ENCODE measurements at regions not wholly inside any gene's neighbourhood (a gene's known extent, or its start where the extent isn't known, plus 50 kb on each side); places are given as distances from the start of the nearest gene placed in this dataset.

DNA sequence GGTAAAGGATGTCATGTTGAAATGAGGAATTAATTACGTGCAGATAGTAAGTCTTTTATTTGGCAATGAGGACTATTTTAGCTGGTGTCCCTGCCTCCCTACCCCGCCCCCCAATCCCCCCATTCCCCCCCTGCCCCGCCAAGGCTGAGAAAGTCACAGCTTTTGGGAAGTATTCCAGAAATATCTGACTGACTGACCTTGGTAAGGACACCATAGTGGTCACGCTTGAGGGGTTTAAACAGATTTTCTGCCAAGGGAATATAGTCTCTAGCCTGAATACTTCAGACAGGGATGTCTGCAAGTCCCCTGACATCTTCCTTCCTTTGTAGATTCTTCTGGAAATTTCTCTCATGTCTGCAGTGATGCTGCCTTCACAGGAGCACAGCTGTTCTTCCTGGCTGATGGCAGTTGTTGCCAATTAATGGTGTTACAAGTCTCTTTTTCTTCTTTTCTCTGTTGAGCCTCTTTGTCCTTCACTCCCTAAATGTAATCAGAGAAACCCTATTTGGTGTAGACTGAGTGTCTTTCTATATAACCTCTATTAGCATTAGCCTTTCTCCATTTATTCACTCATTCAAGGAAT lies 53.7 kb upstream of the MGAT5 start:
- Histone ChIP-seq H3K9me3 (ENCODE audit: control insufficient read depth, low read depth, low read length) (no peaks in the 10 kb centered on the region), H3K56ac (ENCODE audit: insufficient read length, low read depth, low read length) (no peak overlapping the region), H3K4me2 (ENCODE audit: insufficient read depth, insufficient read length, low read length) (no peak overlapping the region), H3K4me1 (ENCODE audit: insufficient read depth, low read length) (peaks cover 8% of the 10 kb centered on the region; the same call in 1 of the 2 replicates), H2BK12ac (ENCODE audit: insufficient read length, low read depth, low read length) (no peak overlapping the region), H2BK20ac (ENCODE audit: low read depth, low read length, poor library complexity, severe bottlenecking) (no peak overlapping the region), H3K23me2 (ENCODE audit: insufficient read length, low read depth, low read length, poor library complexity, severe bottlenecking) (no peaks in the 10 kb centered on the region), H3K27ac (ENCODE audit: insufficient read length, low read depth, low read length) (no peak overlapping the region), H2AK5ac (ENCODE audit: insufficient read length, low read length) (no peak overlapping the region), H4K8ac (replicated peaks; ENCODE audit: insufficient read length, low read depth, low read length) (no peak overlapping the region), H2BK15ac (ENCODE audit: low read depth, low read length) (no peak overlapping the region), H4K5ac (ENCODE audit: insufficient read length, low read depth, low read length) (no peak overlapping the region), H3K4ac (ENCODE audit: low read depth, low read length) (no peak overlapping the region), H3K79me2 (ENCODE audit: insufficient read depth, low read length) (peaks cover 3% of the 10 kb centered on the region; the same call in 1 of the 2 replicates), H4K91ac (ENCODE audit: insufficient read length, low read depth, low read length) (no peak overlapping the region), H4K20me1 (ENCODE audit: control insufficient read depth, insufficient read depth, insufficient read length) (no peaks in the 10 kb centered on the region), H2BK120ac (ENCODE audit: low read depth, low read length, poor library complexity, severe bottlenecking) (no peak overlapping the region), H3K14ac (ENCODE audit: insufficient read depth, low read length) (no peak overlapping the region), H2AFZ (ENCODE audit: low read length) (no peak overlapping the region), H3K18ac (ENCODE audit: insufficient read length, low read depth, low read length) (no peak overlapping the region), H3K23ac (ENCODE audit: insufficient read length, low read depth, low read length) (no peak overlapping the region), H3T11ph (ENCODE audit: low read length) (no peak overlapping the region), H3K27me3 (ENCODE audit: insufficient read depth, low read length) (no peaks in the 10 kb centered on the region), H3K9ac (ENCODE audit: extremely low read depth, insufficient read length, low read length) (no peak overlapping the region), H2BK5ac (ENCODE audit: insufficient read length, low read length) (no peak overlapping the region), H3K79me1 (ENCODE audit: insufficient read depth, low read depth, low read length, poor library complexity, severe bottlenecking) (peaks cover 2% of the 10 kb centered on the region)
- no peaks in the 10 kb centered on the region for H3K27me3 Mint-ChIP-seq (ENCODE audit: low read depth)
- TF ChIP-seq CTCF (conservative IDR thresholded peaks at IDR 0.05) = no peak
- no CpG with 5 or more reads among the region's 4 CpGs for WGBS (ENCODE audit: extremely low coverage, insufficient read length, low lambda C conversion rate)
- H3K36me3 Mint-ChIP-seq (ENCODE audit: insufficient read depth in 1 of 3, low read depth in 3 of 3) = peaks cover 0 to 2% (median 0%) of the 10 kb centered on the region in 3 experiments; a peak in 1 of 7 replicates
- no peak overlapping the region for H3K4me3 Mint-ChIP-seq
- H3K27ac Mint-ChIP-seq = peak overlapping the region in 1 of 3 experiments; percentile 47; a peak in 1 of 7 replicates
- peaks cover 0 to 2% of the 10 kb centered on the region in 2 experiments; a peak in 3 of 5 replicates for H3K9me3 Mint-ChIP-seq
- peaks cover 42 to 44% of the 10 kb centered on the region in 2 experiments for H3K4me1 Mint-ChIP-seq
- DNase-seq = no peak
